OCI-M2 (cell line): ENCODE measurements at regions not wholly inside any gene's neighbourhood (a gene's known extent, or its start where the extent isn't known, plus 50 kb on each side); places are given as distances from the start of the nearest gene placed in this dataset.

ENCODE experiments used
- DNase-seq: peaks from one replicate; lab custom pipeline; 2025; ENCODE audit not compliant: unreplicated experiment; lab: John Stamatoyannopoulos, UW

GRCh38 chr5:56589481-56589860, 225.9 kb upstream of the MAP3K1 start:
- no peak for DNase-seq

GRCh38 chr5:56588636-56589480, 226.5 kb upstream of the MAP3K1 start:
- DNase-seq = no peak

DNA sequence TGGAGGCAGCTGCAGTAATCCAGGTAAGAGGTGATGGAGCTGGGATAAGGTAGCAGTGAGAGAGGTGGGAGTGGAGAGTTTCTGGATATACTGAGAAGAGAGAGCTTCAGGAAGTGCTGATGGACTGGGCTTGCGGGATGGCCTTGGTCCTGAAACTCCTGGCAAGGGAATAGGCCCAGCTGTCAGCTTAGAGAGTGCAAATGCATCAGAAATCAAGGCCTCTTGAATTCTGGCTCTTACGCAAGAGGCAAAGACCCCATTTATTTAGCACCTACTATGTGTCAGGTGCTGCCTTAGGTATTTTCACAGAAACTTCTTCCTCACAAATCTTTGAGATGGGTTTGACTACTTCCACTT, 227.2 kb upstream of the MAP3K1 start:
- DNase-seq = no peak

- no peak for DNase-seq
Measured at GRCh38 chr5:56587381-56588130, 227.8 kb upstream of the MAP3K1 start.

DNA sequence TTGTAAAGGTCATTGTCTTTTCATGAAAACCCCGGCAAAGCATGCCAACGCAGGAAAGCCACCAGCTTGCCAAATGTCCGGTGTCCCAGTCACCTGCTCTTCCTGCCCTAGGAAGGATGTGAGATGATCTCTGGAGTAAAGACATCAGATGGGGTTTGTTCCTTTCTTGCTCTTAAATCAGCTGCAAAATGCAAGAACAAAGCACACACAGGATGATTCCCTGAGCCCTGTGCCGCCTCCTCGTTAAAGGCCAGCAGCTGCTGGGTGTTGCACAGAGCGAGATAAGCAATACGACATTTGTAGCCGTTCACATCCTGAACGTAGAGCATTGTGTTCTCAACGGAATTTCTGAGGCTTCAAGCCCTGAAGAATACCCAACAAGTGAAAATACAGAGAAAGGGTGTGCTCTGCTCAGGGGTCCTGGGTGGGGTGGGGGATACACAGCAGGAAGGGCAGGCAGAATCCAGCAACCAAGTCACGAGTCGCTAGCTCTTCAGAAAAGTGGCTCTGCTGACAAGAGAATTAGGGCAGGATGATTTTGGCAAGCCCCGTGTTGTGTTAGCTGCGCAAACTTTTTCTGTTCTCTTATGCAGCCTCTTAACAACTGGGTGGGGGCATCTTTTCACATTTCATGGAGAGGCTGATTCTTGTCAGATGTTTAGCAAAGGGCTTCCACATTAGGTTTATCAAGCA, 229.2 kb upstream of the MAP3K1 start:
- DNase-seq = no peak

DNA sequence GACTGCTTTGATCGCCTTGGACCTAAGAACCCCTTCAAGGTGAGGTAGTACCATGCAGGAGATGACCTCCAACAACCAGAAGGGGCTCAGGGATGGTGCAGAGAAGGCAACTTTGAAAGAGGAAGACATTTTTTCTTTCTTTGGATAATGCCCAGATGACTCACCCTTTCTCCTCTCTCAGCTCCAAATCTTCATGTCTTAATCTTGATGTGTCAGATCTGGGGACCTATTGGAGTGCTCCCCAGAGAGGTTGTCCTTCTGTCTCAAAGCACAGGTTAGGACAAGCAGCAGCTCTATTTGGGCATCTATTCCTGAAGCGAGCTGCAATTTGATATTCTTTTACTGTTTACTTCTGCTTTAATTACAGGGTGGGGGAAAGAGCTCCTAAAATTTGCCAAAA, 229.9 kb upstream of the MAP3K1 start:
- no peak for DNase-seq

DNA sequence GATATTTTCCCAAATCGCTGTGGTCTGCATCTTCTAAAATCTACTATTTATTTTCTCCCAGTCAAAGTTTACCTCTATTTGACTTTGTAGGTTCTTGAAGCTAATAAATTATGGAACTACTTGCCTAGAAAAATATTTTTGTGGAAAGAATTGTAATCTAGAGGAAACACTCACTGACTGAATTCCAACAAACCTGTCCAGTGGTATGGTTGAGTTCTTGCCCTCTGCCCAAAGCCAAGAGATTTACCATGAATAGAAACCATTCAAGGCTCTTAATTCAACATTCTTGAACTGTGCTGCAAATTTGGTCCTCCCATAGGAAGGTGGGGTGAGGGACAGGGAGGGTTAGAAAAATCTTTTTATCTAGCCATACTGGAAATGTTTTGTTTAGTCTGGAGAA, 233.9 kb upstream of the MAP3K1 start:
- no peak for DNase-seq

- no peak for DNase-seq
Measured at GRCh38 chr5:56580864-56581263, 234.5 kb upstream of the MAP3K1 start.

DNA sequence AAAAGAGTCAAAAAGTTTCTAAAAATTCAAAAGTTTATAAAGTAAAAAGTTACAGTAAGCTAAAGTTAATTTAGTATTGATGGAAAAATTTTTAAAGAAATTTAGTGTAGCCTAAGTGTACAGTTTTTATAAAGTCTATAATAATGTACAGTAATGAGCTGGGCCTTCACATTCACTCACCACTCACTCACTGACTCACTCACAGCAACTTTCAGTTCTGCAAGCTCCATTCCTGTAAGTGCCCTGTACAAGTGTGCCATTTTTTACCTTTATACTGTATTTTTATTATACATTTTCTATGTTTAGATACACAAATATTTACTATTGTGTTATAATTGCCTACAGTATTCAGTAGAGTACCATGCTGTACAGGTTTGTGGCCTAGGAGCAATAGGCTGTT, 239.5 kb upstream of the MAP3K1 start:
- no peak for DNase-seq

DNA sequence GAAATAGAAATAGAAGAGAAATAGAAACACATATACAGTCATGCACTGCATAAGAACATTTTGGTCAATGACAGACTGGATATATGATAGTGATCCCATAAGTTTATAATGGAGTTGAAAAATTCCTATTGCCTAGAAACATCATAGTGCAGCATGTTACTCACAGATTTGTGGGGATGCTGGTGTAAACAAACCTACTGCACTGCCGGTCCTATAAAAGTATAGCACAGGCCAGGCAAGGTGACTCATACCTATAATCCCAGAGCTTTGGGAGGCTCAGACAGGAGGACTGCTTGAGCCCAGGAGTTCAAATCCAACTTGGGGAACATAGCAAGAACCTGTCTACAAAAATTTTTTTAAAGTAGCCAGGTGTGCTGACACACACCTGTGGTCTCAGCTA, 240.6 kb upstream of the MAP3K1 start:
- DNase-seq = no peak

DNA sequence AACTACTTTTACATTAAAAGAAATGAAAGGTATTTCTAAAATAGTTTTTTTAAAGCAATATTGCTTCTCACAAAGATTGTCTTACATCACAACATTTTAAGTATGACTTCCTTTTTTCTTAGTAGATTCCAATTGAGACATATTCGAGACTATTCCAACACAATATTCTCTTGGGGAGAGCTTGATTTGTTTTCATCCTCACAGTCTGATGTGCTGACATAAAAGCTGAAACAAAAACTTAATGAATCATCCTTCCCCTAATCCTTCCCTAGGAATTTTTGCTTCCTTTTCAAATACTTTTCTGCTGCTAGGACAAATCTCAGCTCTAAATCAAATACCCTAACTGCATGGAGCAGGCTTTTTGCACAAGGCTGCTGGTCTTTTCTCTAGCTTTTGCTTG, 245.8 kb upstream of the MAP3K1 start:
- DNase-seq = no peak

- no peak for DNase-seq
Measured at GRCh38 chr5:56569076-56569475, 246.3 kb upstream of the MAP3K1 start.

DNA sequence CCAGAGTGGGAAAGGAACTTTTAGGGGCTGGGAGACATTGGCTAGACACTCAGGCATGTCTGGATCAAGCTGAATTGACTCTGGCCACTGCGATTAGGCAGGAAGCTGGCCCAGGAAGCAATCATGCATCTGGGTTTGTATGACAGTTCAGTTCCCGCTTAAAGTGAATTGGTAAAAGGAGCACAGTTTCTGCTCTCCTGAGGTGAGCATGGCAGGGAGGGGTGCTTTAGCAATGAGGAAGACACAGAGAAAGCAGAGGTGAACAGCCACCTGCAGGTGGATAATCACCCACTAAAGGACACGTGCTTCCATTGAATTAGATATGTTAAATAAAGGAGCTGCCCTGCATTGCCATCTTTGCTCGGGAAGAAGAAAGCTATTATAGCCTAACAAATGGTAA, 248.1 kb upstream of the MAP3K1 start:
- DNase-seq = no peak

- no peak for DNase-seq
Measured at GRCh38 chr5:56566374-56567249, 248.7 kb upstream of the MAP3K1 start.

DNA sequence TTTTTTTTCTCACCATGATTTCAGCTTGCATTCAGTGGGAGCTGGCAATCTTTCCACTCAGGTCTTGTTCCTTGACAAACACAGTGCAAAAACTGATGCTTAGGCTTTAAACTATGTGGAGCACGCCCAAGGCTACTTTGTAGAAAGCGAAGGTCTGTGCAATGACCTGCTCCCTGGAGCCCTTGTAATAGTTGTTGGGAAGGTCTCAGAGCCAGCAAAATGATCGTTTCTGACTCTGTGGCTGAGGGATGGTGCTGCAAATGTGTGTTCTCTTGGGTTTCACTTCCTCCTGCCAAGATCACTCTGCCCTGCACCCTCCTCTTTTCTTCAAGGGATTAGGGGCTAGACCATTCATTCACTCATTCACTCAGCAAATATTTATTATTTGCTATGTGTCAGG, 249.7 kb upstream of the MAP3K1 start:
- no peak for DNase-seq

GRCh38 chr5:56565283-56565615, 250.1 kb upstream of the MAP3K1 start:
- no peak for DNase-seq

- DNase-seq = no peak
Measured at GRCh38 chr5:56564541-56565282, 250.6 kb upstream of the MAP3K1 start.

- no peak for DNase-seq
Measured at GRCh38 chr5:56561455-56561854, 253.9 kb upstream of the MAP3K1 start.

DNA sequence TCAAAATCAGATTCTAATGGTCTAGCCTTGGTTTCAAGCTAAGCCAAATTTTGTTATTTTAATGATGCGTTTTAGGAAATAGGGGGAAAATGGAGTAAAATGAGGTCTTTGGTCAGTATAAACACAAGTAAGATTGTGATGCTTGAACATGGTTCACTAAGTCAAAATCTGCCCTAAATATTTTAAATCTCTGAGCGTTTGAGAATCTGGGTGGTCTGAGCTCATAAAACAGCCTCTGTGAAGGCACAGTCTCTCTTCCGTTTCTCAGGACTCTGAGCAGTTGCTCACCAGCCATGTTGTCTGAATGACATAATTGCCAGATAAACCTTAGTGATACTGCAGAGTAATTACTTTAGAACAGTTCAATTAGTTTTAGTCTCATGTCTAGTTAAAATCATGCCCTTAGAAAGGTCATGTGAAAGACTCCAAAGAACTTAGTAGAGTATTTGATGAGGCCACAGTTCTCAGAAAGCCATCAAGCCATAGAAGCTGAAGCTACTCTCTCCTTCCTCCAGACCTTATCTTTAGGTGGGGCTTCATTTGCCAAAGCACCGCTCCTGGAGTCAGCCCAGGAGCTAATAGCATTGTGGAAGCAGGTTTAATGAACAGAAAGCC, 257.1 kb upstream of the MAP3K1 start:
- no peak for DNase-seq

- no peak for DNase-seq
Measured at GRCh38 chr5:56557198-56557597, 258.2 kb upstream of the MAP3K1 start.
